ENCODE measurements at regions not wholly inside any gene's neighbourhood (a gene's known extent, or its start where the extent isn't known, plus 50 kb on each side); places are given as distances from the start of the nearest gene placed in this dataset.

- Mint-ChIP-seq H3K4me1 (ENCODE audit: low read depth) (no peaks in the 10 kb centered on the region), H3K27me3 (ENCODE audit: low read depth) (no peaks in the 10 kb centered on the region), H3K9me3 (peaks cover 2 to 3% of the 10 kb centered on the region in 2 donors), H3K36me3 (ENCODE audit: insufficient read depth in 2 of 2) (peaks cover 0 to 1% of the 10 kb centered on the region in 2 donors), H3K4me3 (no peak overlapping the region), H3K27ac (no peak overlapping the region)
- no peak for ATAC-seq (replicated peaks in 1 of 2)
- DNase-seq = no peak
These were observed 801.7 kb upstream of the DPPA4 start for GRCh38 chr3:110139048-110139447.

- no peaks in the 10 kb centered on the region for H3K27me3 Mint-ChIP-seq (ENCODE audit: low read depth)
- ATAC-seq (replicated peaks in 1 of 2) (no peak), DNase-seq (no peak)
- H3K4me1 Mint-ChIP-seq (ENCODE audit: low read depth) = no peaks in the 10 kb centered on the region
- peaks cover 2 to 3% of the 10 kb centered on the region in 2 donors for H3K9me3 Mint-ChIP-seq
- H3K27ac Mint-ChIP-seq = no peak overlapping the region
- no peak overlapping the region for H3K4me3 Mint-ChIP-seq
- H3K36me3 Mint-ChIP-seq (ENCODE audit: insufficient read depth in 2 of 2) = peaks cover 0 to 1% of the 10 kb centered on the region in 2 donors
These were observed 802.5 kb upstream of the DPPA4 start for GRCh38 chr3:110139821-110140220.

- Mint-ChIP-seq H3K36me3 (ENCODE audit: insufficient read depth in 2 of 2) (no peaks in the 10 kb centered on the region), H3K9me3 (no peaks in the 10 kb centered on the region), H3K27me3 (ENCODE audit: low read depth) (no peaks in the 10 kb centered on the region), H3K27ac (no peak overlapping the region), H3K4me1 (ENCODE audit: low read depth) (no peaks in the 10 kb centered on the region), H3K4me3 (no peak overlapping the region)
- DNase-seq (no peak), ATAC-seq (replicated peaks in 1 of 2) (no peak)
These were observed 812.4 kb upstream of the DPPA4 start for GRCh38 chr3:110149763-110150162.

- no peak for ATAC-seq (replicated peaks in 1 of 2)
- Mint-ChIP-seq H3K36me3 (ENCODE audit: insufficient read depth in 2 of 2) (no peaks in the 10 kb centered on the region), H3K9me3 (no peaks in the 10 kb centered on the region)
These were observed 819.9 kb upstream of the DPPA4 start for GRCh38 chr3:110157221-110157620.

GRCh38 chr3:110164632-110165369 lies 827.5 kb upstream of the DPPA4 start:
- no peak overlapping the region for H3K27ac Mint-ChIP-seq
- DNase-seq (no peak), ATAC-seq (replicated peaks in 1 of 2) (no peak)
- H3K9me3 Mint-ChIP-seq = no peaks in the 10 kb centered on the region
- H3K36me3 Mint-ChIP-seq (ENCODE audit: insufficient read depth in 2 of 2) = no peaks in the 10 kb centered on the region
- no peaks in the 10 kb centered on the region for H3K27me3 Mint-ChIP-seq (ENCODE audit: low read depth)
- H3K4me1 Mint-ChIP-seq (ENCODE audit: low read depth) = peaks cover 5% of the 10 kb centered on the region
- H3K4me3 Mint-ChIP-seq = no peak overlapping the region

More at GRCh38 chr3:110157221-110157620, 819.9 kb upstream of the DPPA4 start:
- H3K27ac Mint-ChIP-seq = no peak overlapping the region
- no peaks in the 10 kb centered on the region for H3K4me1 Mint-ChIP-seq (ENCODE audit: low read depth)
- peaks cover 6% of the 10 kb centered on the region for H3K27me3 Mint-ChIP-seq (ENCODE audit: low read depth)
- H3K4me3 Mint-ChIP-seq = no peak overlapping the region
- no peak for DNase-seq

- Mint-ChIP-seq H3K27ac (no peak overlapping the region), H3K9me3 (no peaks in the 10 kb centered on the region), H3K36me3 (ENCODE audit: insufficient read depth in 2 of 2) (no peaks in the 10 kb centered on the region), H3K4me3 (no peak overlapping the region), H3K4me1 (ENCODE audit: low read depth) (peaks cover 5% of the 10 kb centered on the region), H3K27me3 (ENCODE audit: low read depth) (no peaks in the 10 kb centered on the region)
- ATAC-seq (replicated peaks in 1 of 2) (no peak), DNase-seq (no peak)
These were observed 828.0 kb upstream of the DPPA4 start for GRCh38 chr3:110165370-110165743.

- Mint-ChIP-seq H3K27me3 (ENCODE audit: low read depth) (no peaks in the 10 kb centered on the region), H3K4me3 (no peak overlapping the region), H3K9me3 (no peaks in the 10 kb centered on the region), H3K27ac (no peak overlapping the region), H3K4me1 (ENCODE audit: low read depth) (peaks cover 5% of the 10 kb centered on the region), H3K36me3 (ENCODE audit: insufficient read depth in 2 of 2) (no peaks in the 10 kb centered on the region)
- ATAC-seq (replicated peaks in 1 of 2) = no peak
- DNase-seq = no peak
These were observed 828.4 kb upstream of the DPPA4 start for GRCh38 chr3:110165753-110166152.

GRCh38 chr3:110166791-110167190 lies 829.4 kb upstream of the DPPA4 start:
- Mint-ChIP-seq H3K9me3 (no peaks in the 10 kb centered on the region), H3K4me3 (no peak overlapping the region), H3K4me1 (ENCODE audit: low read depth) (peaks cover 5% of the 10 kb centered on the region), H3K27me3 (ENCODE audit: low read depth) (no peaks in the 10 kb centered on the region), H3K27ac (no peak overlapping the region), H3K36me3 (ENCODE audit: insufficient read depth in 2 of 2) (no peaks in the 10 kb centered on the region)
- no peak for ATAC-seq (replicated peaks in 1 of 2)
- no peak for DNase-seq

- DNase-seq (no peak), ATAC-seq (replicated peaks in 1 of 2) (no peak)
- no peaks in the 10 kb centered on the region for H3K4me1 Mint-ChIP-seq (ENCODE audit: low read depth)
- H3K36me3 Mint-ChIP-seq (ENCODE audit: insufficient read depth in 2 of 2) = no peaks in the 10 kb centered on the region
- H3K27me3 Mint-ChIP-seq (ENCODE audit: low read depth) = peaks cover 1% of the 10 kb centered on the region
- no peak overlapping the region for H3K4me3 Mint-ChIP-seq
- H3K9me3 Mint-ChIP-seq = no peaks in the 10 kb centered on the region
- H3K27ac Mint-ChIP-seq = no peak overlapping the region
These were observed 837.6 kb upstream of the DPPA4 start for GRCh38 chr3:110174908-110175307.

- DNase-seq = no peak
- no peak overlapping the region for H3K4me3 Mint-ChIP-seq
These were observed 841.6 kb upstream of the DPPA4 start for GRCh38 chr3:110178965-110179364.

GRCh38 chr3:110180733-110181132 lies 843.4 kb upstream of the DPPA4 start:
- no peaks in the 10 kb centered on the region for H3K4me1 Mint-ChIP-seq (ENCODE audit: low read depth)
- H3K27me3 Mint-ChIP-seq (ENCODE audit: low read depth) = peaks cover 11% of the 10 kb centered on the region
- H3K9me3 Mint-ChIP-seq = no peaks in the 10 kb centered on the region
- H3K4me3 Mint-ChIP-seq = no peak overlapping the region
- no peaks in the 10 kb centered on the region for H3K36me3 Mint-ChIP-seq (ENCODE audit: insufficient read depth in 2 of 2)
- no peak for DNase-seq
- no peak for ATAC-seq (replicated peaks in 1 of 2)
- no peak overlapping the region for H3K27ac Mint-ChIP-seq

More at GRCh38 chr3:110178965-110179364, 841.6 kb upstream of the DPPA4 start:
- Mint-ChIP-seq H3K27ac (no peak overlapping the region), H3K9me3 (no peaks in the 10 kb centered on the region), H3K36me3 (ENCODE audit: insufficient read depth in 2 of 2) (no peaks in the 10 kb centered on the region), H3K4me1 (ENCODE audit: low read depth) (no peaks in the 10 kb centered on the region), H3K27me3 (ENCODE audit: low read depth) (peaks cover 11% of the 10 kb centered on the region)
- no peak for ATAC-seq (replicated peaks in 1 of 2)

- no peaks in the 10 kb centered on the region for H3K9me3 Mint-ChIP-seq
- no peak for DNase-seq
- no peak overlapping the region for H3K4me3 Mint-ChIP-seq
These were observed 843.9 kb upstream of the DPPA4 start for GRCh38 chr3:110181226-110181625.

GRCh38 chr3:110184536-110184935 lies 847.2 kb upstream of the DPPA4 start:
- Mint-ChIP-seq H3K4me1 (ENCODE audit: low read depth) (no peaks in the 10 kb centered on the region), H3K4me3 (no peak overlapping the region), H3K27ac (no peak overlapping the region), H3K36me3 (ENCODE audit: insufficient read depth in 2 of 2) (no peaks in the 10 kb centered on the region), H3K27me3 (ENCODE audit: low read depth) (peaks cover 11% of the 10 kb centered on the region), H3K9me3 (no peaks in the 10 kb centered on the region)
- ATAC-seq (replicated peaks in 1 of 2) (no peak), DNase-seq (no peak)

More at GRCh38 chr3:110181226-110181625, 843.9 kb upstream of the DPPA4 start:
- peaks cover 11% of the 10 kb centered on the region for H3K27me3 Mint-ChIP-seq (ENCODE audit: low read depth)
- H3K36me3 Mint-ChIP-seq (ENCODE audit: insufficient read depth in 2 of 2) = no peaks in the 10 kb centered on the region
- no peak overlapping the region for H3K27ac Mint-ChIP-seq
- no peak for ATAC-seq (replicated peaks in 1 of 2)
- no peaks in the 10 kb centered on the region for H3K4me1 Mint-ChIP-seq (ENCODE audit: low read depth)

GRCh38 chr3:110193074-110193473 lies 855.7 kb upstream of the DPPA4 start:
- H3K9me3 Mint-ChIP-seq = no peaks in the 10 kb centered on the region
- H3K4me3 Mint-ChIP-seq = no peak overlapping the region
- no peak for ATAC-seq (replicated peaks in 1 of 2)

More at GRCh38 chr3:110193074-110193473, 855.7 kb upstream of the DPPA4 start:
- H3K27me3 Mint-ChIP-seq (ENCODE audit: low read depth) = no peaks in the 10 kb centered on the region
- H3K27ac Mint-ChIP-seq = no peak overlapping the region
- no peak for DNase-seq
- no peaks in the 10 kb centered on the region for H3K36me3 Mint-ChIP-seq (ENCODE audit: insufficient read depth in 2 of 2)
- H3K4me1 Mint-ChIP-seq (ENCODE audit: low read depth) = no peaks in the 10 kb centered on the region

Data from activated T-cell treated with anti-CD3 and anti-CD28 coated beads, Interleukin-2, amount 50 U/mL, for 72 hours (primary cell).